Esophagus squamous epithelium (tissue), 4 donors: ENCODE measurements at regions not wholly inside any gene's neighbourhood (a gene's known extent, or its start where the extent isn't known, plus 50 kb on each side); places are given as distances from the start of the nearest gene placed in this dataset.

Experiments used
- CTCF ChIP-seq, 6 experiments: fragments of 450-650 bp in 4 of 6; fragments of 200-600 bp in 2 of 6; sonication (generic) in 2 of 6; IDR thresholded peaks; one replicate each; pipeline ENCODE4 v1.5.1; 2016 to 2019; ENCODE audit warnings: antibody characterized with exemption in 6 of 6, mild to moderate bottlenecking in 4 of 6, moderate library complexity in 4 of 6
- POLR2A ChIP-seq, 4 donors: fragments of 450-650 bp; IDR thresholded peaks; one replicate each; pipeline ENCODE4 v1.6.1; 2017; ENCODE audit warnings: antibody characterized with exemption in 4 of 4, mild to moderate bottlenecking in 4 of 4, moderate library complexity in 3 of 4

GRCh38 chr2:181164699-181165098, 184.3 kb downstream of the UBE2E3 start:
- TF ChIP-seq CTCF (IDR thresholded peaks at IDR 0.05) (no peak), POLR2A (IDR thresholded peaks at IDR 0.05) (no peak)
